Erythroblast (primary cell): ENCODE measurements at regions not wholly inside any gene's neighbourhood (a gene's known extent, or its start where the extent isn't known, plus 50 kb on each side); places are given as distances from the start of the nearest gene placed in this dataset.
A peak's percentile ranks its signal among the peaks of the same experiment; 100 is the strongest.
"Not testable (repeated sequence)": the region's sequence is repeated elsewhere in the genome, so short reads cannot be mapped to it uniquely, and the experiment has no call there.

Experiments
- DNase-seq, 2 experiments: peaks; one replicate each; lab custom pipeline; 2025; lab: John Stamatoyannopoulos, UW
- GATA1 ChIP-seq: IDR thresholded peaks from 2 replicates; pipeline ENCODE4 v1.6.1; 2011; ENCODE audit warnings: low read depth, mild to moderate bottlenecking, control low read depth, low read length, moderate library complexity
- POLR2A ChIP-seq: IDR thresholded peaks from 2 replicates; pipeline ENCODE4 v1.6.1; 2011; ENCODE audit warnings: mild to moderate bottlenecking, low read length

GRCh38 chr2:7119132-7119835 lies 202.1 kb downstream of the RNF144A start:
- DNase-seq: peak in 1 of 2 experiments; percentile 25
- no peak for TF ChIP-seq GATA1
- no peak for TF ChIP-seq POLR2A

GRCh38 chr2:7121851-7122250 lies 204.6 kb downstream of the RNF144A start:
- TF ChIP-seq GATA1: no peak
- TF ChIP-seq POLR2A: no peak
- no peak for DNase-seq

GRCh38 chr2:7127156-7127555 lies 209.9 kb downstream of the RNF144A start:
- no peak for TF ChIP-seq GATA1
- no peak for TF ChIP-seq POLR2A
- DNase-seq: no peak

GRCh38 chr2:7127687-7128086 lies 210.5 kb downstream of the RNF144A start:
- DNase-seq: no peak
- TF ChIP-seq POLR2A (no peak), GATA1 (no peak)

GRCh38 chr2:7131261-7131660 lies 214.0 kb downstream of the RNF144A start:
- TF ChIP-seq POLR2A (no peak), GATA1 (no peak)
- no peak for DNase-seq

GRCh38 chr2:7132753-7133152 lies 215.5 kb downstream of the RNF144A start:
- no peak for DNase-seq
- no peak for TF ChIP-seq GATA1
- no peak for TF ChIP-seq POLR2A

GRCh38 chr2:7133521-7133920 lies 216.3 kb downstream of the RNF144A start:
- DNase-seq: no peak
- no peak for TF ChIP-seq GATA1
- TF ChIP-seq POLR2A: no peak

GRCh38 chr2:7140306-7140705 lies 223.1 kb downstream of the RNF144A start:
- no peak for DNase-seq
- TF ChIP-seq POLR2A: no peak
- TF ChIP-seq GATA1: no peak

GRCh38 chr2:7145707-7146106 lies 228.5 kb downstream of the RNF144A start:
- DNase-seq: no peak
- no peak for TF ChIP-seq POLR2A

GRCh38 chr2:7146151-7146550 lies 228.9 kb downstream of the RNF144A start:
- TF ChIP-seq GATA1: no peak
- no peak for TF ChIP-seq POLR2A
- DNase-seq: no peak

- DNase-seq: no peak
- TF ChIP-seq POLR2A (no peak), GATA1 (no peak)
Observed at GRCh38 chr2:7154656-7155055, 237.4 kb downstream of the RNF144A start.

- no peak for DNase-seq
- TF ChIP-seq GATA1: no peak
- no peak for TF ChIP-seq POLR2A
Observed at GRCh38 chr2:7161501-7161900, 244.3 kb downstream of the RNF144A start.

- DNase-seq: no peak
- TF ChIP-seq GATA1: no peak
- TF ChIP-seq POLR2A: no peak
Observed at GRCh38 chr2:7165736-7166135, 248.5 kb downstream of the RNF144A start.

- no peak for DNase-seq
- TF ChIP-seq GATA1 (no peak), POLR2A (no peak)
Observed at GRCh38 chr2:7167801-7168411, 250.7 kb downstream of the RNF144A start.

GRCh38 chr2:7169593-7169992 lies 252.4 kb downstream of the RNF144A start:
- TF ChIP-seq GATA1 (no peak), POLR2A (no peak)
- DNase-seq: no peak

GRCh38 chr2:7178996-7179395 lies 261.8 kb downstream of the RNF144A start:
- not testable (repeated sequence) for DNase-seq
